Ishikawa (cell line): ENCODE measurements at regions not wholly inside any gene's neighbourhood (a gene's known extent, or its start where the extent isn't known, plus 50 kb on each side); places are given as distances from the start of the nearest gene placed in this dataset.

Source experiments
- CREB1 ChIP-seq: IDR thresholded peaks from 2 replicates; pipeline ENCODE4 v1.6.1; 2012; ENCODE audit warnings: low read depth
- RAD21 ChIP-seq: IDR thresholded peaks from 2 replicates; pipeline ENCODE4 v1.6.1; 2012; ENCODE audit warnings: low read depth
- TAF1 ChIP-seq: IDR thresholded peaks from 2 replicates; pipeline ENCODE4 v1.6.1; 2012; ENCODE audit warnings: low read depth, mild to moderate bottlenecking
- TF ChIP-seq, protein P1 (sequence below): IDR thresholded peaks from 2 replicates; pipeline ENCODE4 v1.6.1; 2012

DNA sequence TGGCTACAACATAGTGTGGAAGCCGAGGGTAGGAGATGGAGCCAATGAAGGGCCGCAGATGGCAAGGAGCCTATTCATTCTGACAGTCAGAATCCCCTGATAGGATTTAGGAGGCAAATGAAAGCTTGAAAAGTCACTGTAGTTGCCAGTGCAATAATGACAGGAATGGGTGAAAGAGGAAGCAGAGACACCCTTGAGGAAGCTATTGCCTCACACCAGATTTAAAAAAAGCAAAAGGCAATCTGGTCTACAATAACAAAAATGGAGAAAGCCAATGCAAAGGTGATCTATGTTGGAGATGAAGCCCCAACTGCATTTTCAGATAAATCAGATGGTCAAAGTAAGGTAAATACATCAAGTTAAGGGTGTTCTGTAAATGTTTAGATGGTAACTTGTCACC is 158.5 kb downstream of the TUBA3C start:
- TF ChIP-seq, protein P1, sequence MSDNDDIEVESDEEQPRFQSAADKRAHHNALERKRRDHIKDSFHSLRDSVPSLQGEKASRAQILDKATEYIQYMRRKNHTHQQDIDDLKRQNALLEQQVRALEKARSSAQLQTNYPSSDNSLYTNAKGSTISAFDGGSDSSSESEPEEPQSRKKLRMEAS, result no peak
- TF ChIP-seq RAD21 (no peak), TAF1 (no peak), CREB1 (no peak)
